AG09319 (cell line): ENCODE measurements at regions not wholly inside any gene's neighbourhood (a gene's known extent, or its start where the extent isn't known, plus 50 kb on each side); places are given as distances from the start of the nearest gene placed in this dataset.

Experiments
- DNase-seq: peaks from one replicate; pipeline ENCODE4 v3.0.0-alpha.2; 2010; ENCODE audit warnings: low read depth; ENCODE audit errors: extremely low read depth
- TF ChIP-seq, protein P1 (sequence below): IDR thresholded peaks from 2 replicates; pipeline ENCODE4 v1.5.1; 2011; ENCODE audit warnings: low read depth, mild to moderate bottlenecking, inconsistent platforms, low read length, moderate library complexity

DNA sequence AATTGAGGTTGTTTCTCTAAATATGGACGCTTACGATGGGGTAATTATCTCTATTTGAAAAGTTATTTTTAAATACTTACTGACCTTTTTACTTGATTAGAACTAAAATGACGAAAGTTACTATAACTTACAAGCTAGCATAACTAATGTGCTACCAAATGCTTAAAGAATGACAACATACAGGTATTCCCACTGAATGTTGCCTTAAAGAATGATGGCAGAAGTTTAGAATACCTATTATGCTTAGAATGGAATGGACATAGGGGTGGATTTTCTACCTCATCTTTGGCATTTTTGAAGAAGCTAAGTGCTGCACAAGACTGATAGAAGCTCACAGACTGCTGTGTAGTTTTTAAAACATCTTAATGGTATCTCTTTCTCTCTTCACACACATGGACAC lies 284.8 kb downstream of the THBS2 start:
- TF ChIP-seq, protein P1, sequence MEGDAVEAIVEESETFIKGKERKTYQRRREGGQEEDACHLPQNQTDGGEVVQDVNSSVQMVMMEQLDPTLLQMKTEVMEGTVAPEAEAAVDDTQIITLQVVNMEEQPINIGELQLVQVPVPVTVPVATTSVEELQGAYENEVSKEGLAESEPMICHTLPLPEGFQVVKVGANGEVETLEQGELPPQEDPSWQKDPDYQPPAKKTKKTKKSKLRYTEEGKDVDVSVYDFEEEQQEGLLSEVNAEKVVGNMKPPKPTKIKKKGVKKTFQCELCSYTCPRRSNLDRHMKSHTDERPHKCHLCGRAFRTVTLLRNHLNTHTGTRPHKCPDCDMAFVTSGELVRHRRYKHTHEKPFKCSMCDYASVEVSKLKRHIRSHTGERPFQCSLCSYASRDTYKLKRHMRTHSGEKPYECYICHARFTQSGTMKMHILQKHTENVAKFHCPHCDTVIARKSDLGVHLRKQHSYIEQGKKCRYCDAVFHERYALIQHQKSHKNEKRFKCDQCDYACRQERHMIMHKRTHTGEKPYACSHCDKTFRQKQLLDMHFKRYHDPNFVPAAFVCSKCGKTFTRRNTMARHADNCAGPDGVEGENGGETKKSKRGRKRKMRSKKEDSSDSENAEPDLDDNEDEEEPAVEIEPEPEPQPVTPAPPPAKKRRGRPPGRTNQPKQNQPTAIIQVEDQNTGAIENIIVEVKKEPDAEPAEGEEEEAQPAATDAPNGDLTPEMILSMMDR: no peak
- DNase-seq: no peak

DNA sequence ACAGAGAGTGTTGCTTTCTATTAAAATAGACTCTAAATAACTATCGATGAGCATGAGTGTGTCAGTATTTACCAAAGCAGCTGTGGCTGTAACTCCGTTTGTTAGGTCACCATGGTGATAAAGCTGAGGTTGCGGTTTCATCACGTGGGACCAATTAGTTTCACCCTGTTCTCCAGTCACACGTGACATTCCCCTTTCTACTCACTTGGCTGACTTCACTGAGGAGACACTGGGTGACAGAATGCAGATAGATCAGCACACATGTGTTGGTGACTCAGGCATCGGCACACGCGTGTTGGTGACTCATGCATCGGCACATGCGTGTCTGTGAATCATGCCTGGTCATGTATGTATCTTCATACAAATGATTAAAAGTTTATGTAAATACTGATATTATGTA lies 285.4 kb downstream of the THBS2 start:
- DNase-seq: peak; percentile 90

GRCh38 chr6:168967281-168967925 lies 286.2 kb downstream of the THBS2 start:
- no peak for DNase-seq
- TF ChIP-seq, protein P1: no peak

More for the DNA sequence above, 285.4 kb downstream of the THBS2 start:
- TF ChIP-seq, protein P1: no peak

DNA sequence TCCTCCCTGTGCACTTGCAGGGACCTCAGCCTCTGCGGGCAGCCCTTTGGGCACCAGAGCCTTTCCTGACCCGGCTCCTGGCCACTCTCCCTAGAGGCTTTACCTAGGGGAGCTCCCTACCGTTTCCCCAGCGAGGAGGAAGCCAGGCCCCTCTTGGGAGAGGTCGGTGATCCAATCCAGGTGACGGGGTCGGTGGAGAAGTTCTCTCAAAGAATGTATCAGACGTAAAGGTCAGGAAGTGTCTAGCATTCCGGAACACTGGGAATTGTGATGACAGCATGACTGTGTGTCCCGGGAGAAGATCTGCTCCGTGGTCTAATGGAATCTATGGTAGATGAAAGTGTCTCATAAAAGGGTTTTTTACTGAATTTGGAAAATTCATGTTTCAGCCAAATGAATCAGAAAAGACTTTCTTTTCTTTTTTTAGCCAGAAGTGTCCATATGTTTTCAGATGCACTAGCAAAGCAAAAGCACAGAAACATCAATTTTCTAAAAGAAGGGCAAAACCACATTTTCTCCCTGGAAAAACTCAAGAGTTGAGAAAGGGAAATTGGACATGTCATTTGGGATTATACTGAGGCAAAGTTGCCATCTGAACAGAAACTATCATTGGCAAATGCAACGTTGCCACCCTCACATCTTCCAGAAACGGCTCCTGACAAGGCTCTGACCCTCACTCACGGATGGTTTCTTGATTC lies 289.4 kb downstream of the THBS2 start:
- TF ChIP-seq, protein P1: no peak
- DNase-seq: no peak

DNA sequence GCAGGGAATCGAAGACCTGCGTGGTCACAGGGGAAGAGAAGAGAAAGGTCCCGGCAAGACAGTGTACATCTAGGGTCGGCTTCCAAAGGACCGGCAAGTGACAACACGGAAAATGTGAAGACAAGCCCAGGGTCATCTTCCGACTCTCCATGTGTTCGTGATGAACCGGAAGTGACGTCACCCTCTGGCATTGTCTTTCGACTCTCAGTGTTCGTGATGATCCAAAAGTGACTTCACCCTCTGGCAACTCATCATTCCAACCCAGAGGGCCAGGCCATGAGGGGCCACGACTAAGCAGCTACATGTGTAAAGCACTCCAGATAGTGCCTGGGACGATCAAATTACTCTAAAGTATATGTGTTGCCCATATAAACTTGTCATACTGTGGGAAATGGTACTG lies 290.8 kb downstream of the THBS2 start:
- DNase-seq: no peak
- TF ChIP-seq, protein P1: no peak

- TF ChIP-seq, protein P1: no peak
- no peak for DNase-seq
Measured at GRCh38 chr6:168961264-168961656, 292.4 kb downstream of the THBS2 start.

DNA sequence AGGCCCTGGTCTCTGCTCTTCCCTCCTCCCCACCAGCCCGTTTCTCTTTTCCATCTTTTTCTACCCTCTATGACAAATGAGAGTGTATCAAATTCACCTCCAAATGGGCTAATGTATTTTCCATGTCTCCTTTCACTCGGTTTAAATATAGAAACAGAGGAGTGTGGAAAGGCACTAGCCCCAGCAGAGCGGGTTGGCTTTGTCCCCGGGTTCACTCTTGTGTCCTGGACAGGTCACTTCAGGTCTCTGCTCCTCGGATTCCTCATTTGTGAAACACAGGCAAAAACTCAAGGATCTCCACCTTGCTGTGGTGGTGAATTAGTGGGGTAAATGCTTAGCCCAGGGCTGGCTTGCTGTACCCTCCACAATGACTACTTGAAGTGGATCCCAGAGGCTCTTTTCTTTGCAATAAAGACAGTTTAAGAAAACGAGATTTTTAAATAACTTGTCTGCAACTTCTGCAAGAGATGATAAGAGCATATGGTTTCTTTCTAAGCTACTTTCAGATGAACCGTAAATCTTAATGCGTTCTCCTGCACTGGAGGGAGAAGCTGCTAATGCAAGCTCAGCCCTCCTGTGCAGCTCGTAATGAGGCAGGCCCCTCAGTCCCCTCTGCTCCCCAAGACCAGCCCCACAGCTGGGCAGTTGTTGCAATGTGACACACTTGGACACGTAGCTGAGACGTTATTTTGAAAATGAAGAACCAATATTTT lies 292.9 kb downstream of the THBS2 start:
- TF ChIP-seq, protein P1: no peak
- DNase-seq: no peak
